ENCODE measurements at regions not wholly inside any gene's neighbourhood (a gene's known extent, or its start where the extent isn't known, plus 50 kb on each side); places are given as distances from the start of the nearest gene placed in this dataset.

GRCh38 chr12:25701290-25701689 lies 148.2 kb upstream of the LMNTD1 start:
- TF ChIP-seq, protein P1, sequence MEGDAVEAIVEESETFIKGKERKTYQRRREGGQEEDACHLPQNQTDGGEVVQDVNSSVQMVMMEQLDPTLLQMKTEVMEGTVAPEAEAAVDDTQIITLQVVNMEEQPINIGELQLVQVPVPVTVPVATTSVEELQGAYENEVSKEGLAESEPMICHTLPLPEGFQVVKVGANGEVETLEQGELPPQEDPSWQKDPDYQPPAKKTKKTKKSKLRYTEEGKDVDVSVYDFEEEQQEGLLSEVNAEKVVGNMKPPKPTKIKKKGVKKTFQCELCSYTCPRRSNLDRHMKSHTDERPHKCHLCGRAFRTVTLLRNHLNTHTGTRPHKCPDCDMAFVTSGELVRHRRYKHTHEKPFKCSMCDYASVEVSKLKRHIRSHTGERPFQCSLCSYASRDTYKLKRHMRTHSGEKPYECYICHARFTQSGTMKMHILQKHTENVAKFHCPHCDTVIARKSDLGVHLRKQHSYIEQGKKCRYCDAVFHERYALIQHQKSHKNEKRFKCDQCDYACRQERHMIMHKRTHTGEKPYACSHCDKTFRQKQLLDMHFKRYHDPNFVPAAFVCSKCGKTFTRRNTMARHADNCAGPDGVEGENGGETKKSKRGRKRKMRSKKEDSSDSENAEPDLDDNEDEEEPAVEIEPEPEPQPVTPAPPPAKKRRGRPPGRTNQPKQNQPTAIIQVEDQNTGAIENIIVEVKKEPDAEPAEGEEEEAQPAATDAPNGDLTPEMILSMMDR (conservative IDR thresholded peaks at IDR 0.05; ENCODE audit: low read length) = no peak
- no peak for TF ChIP-seq EZH2phosphoT487 (IDR thresholded peaks at IDR 0.05; ENCODE audit: borderline replicate concordance)

All from Loucy (cell line).